Heart left ventricle (tissue), 13 donors: ENCODE measurements at regions not wholly inside any gene's neighbourhood (a gene's known extent, or its start where the extent isn't known, plus 50 kb on each side); places are given as distances from the start of the nearest gene placed in this dataset.

Experiments used
- POLR2A ChIP-seq, 2 donors: fragments of 450-650 bp; IDR thresholded peaks; one replicate each; pipeline ENCODE4 v1.6.1; 2017; ENCODE audit warnings: antibody characterized with exemption in 2 of 2, mild to moderate bottlenecking in 2 of 2, moderate library complexity in 2 of 2
- TF ChIP-seq, protein P1 (sequence below), 12 donors: fragments of 200-600 bp; sonication (generic) in 4 of 12; IDR thresholded peaks; one replicate each; pipeline versions ENCODE4 v1.5.0 to v1.8.0; 2018 to 2022; ENCODE audit warnings: antibody characterized with exemption in 12 of 12, mild to moderate bottlenecking in 5 of 12
- donor health status: ischemic (EF 13 %, LVEDD 7.1; RV severe dilation, severe dysfunction).
- donor health status: DM: no; HTN: yes; CAD: no.
- donor health status: DM: no; HTN: no; CAD: no.
- donor health status: ischemic (EF 25% LVEDD 6.9; RV normal size, moderate dysfunction).
- donor health status: ischemic (EF 25% LVEDD 5.7; RV mildly dilated, moderate dysfunction).
- donor health status: ischemic (EF 35%, LVEDD 5.7; RV mildly dilated, moderate dysfunction).
- donor health status: nonischemic (EF 11% LVEDD 7.7; RV severe dilation, severe dysfunction).
- donor health status: DM: yes; HTN: yes; CAD: no.
- donor health status: PGD.
- donor health status: ischemic (EF 29% LVEDD 5.4; RV normal size, mild dysfunction).
- donor health status: nonischemic (EF 23%, LVEDD 6.1; RV moderate dilation, normal function).

GRCh38 chr5:2182020-2182419 lies 299.3 kb upstream of the IRX4 start:
- no peak for TF ChIP-seq POLR2A (IDR thresholded peaks at IDR 0.05)
- TF ChIP-seq, protein P1, sequence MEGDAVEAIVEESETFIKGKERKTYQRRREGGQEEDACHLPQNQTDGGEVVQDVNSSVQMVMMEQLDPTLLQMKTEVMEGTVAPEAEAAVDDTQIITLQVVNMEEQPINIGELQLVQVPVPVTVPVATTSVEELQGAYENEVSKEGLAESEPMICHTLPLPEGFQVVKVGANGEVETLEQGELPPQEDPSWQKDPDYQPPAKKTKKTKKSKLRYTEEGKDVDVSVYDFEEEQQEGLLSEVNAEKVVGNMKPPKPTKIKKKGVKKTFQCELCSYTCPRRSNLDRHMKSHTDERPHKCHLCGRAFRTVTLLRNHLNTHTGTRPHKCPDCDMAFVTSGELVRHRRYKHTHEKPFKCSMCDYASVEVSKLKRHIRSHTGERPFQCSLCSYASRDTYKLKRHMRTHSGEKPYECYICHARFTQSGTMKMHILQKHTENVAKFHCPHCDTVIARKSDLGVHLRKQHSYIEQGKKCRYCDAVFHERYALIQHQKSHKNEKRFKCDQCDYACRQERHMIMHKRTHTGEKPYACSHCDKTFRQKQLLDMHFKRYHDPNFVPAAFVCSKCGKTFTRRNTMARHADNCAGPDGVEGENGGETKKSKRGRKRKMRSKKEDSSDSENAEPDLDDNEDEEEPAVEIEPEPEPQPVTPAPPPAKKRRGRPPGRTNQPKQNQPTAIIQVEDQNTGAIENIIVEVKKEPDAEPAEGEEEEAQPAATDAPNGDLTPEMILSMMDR (IDR thresholded peaks at IDR 0.05) = no peak
